GM23338 (cell line): ENCODE measurements at regions not wholly inside any gene's neighbourhood (a gene's known extent, or its start where the extent isn't known, plus 50 kb on each side); places are given as distances from the start of the nearest gene placed in this dataset.

Experiments used
- ATAC-seq: fragments of 200-7000 bp; cut with Tn5 transposase; 3 replicates; pipeline ENCODE4 v1.9.1; 2020
- DNase-seq: peaks from one replicate; pipeline ENCODE4 v3.0.0-alpha.2; 2015; ENCODE audit warnings: low spot score
- H2AFZ ChIP-seq: fragments of 200-600 bp; sonication (generic); 2 replicates; pipeline ENCODE4 v1.8.0; 2016; ENCODE audit warnings: antibody characterized with exemption, mild to moderate bottlenecking, moderate library complexity
- H3F3A ChIP-seq: fragments of 200-600 bp; sonication (generic); replicated peaks from 2 replicates; pipeline ENCODE4 v1.8.0; 2017; ENCODE audit warnings: antibody characterized with exemption, mixed run types, low read depth
- H3K27ac ChIP-seq: fragments of 200-600 bp; sonication (generic); 2 replicates; pipeline ENCODE4 v1.6.1; 2016; ENCODE audit warnings: low read depth
- H3K27me3 ChIP-seq: fragments of 200-600 bp; sonication (generic); 2 replicates; pipeline ENCODE4 v1.8.0; 2016; ENCODE audit warnings: mild to moderate bottlenecking, mixed run types, moderate library complexity; ENCODE audit not compliant: insufficient read depth
- H3K36me3 ChIP-seq: fragments of 200-600 bp; sonication (generic); 2 replicates; pipeline ENCODE4 v1.8.0; 2016; ENCODE audit warnings: mild to moderate bottlenecking; ENCODE audit not compliant: insufficient read depth
- H3K4me1 ChIP-seq: fragments of 200-600 bp; sonication (generic); 2 replicates; pipeline ENCODE4 v1.8.0; 2016; ENCODE audit warnings: mild to moderate bottlenecking, moderate library complexity; ENCODE audit not compliant: insufficient read depth
- H3K4me2 ChIP-seq: fragments of 200-600 bp; sonication (generic); 2 replicates; pipeline ENCODE4 v1.7.1; 2017; ENCODE audit warnings: mixed run types
- H3K4me3 ChIP-seq: fragments of 200-600 bp; sonication (generic); 2 replicates; pipeline ENCODE4 v1.6.1; 2016; ENCODE audit warnings: mixed run types
- H3K79me2 ChIP-seq: fragments of 200-600 bp; sonication (generic); replicated peaks from 2 replicates; pipeline ENCODE4 v1.8.0; 2017; ENCODE audit warnings: mild to moderate bottlenecking; ENCODE audit not compliant: insufficient read depth
- H3K9me2 ChIP-seq: fragments of 200-600 bp; sonication (generic); 2 replicates; pipeline ENCODE4 v1.8.0; 2017; ENCODE audit not compliant: insufficient read depth
- H4K20me1 ChIP-seq: fragments of 200-600 bp; sonication (generic); replicated peaks from 2 replicates; pipeline ENCODE4 v1.8.0; 2017; ENCODE audit warnings: mild to moderate bottlenecking; ENCODE audit not compliant: insufficient read depth
- H3K27ac Mint-ChIP-seq: 2 replicates; pipeline ENCODE4 v1.8.0; 2020; ENCODE audit warnings: inconsistent platforms, mild to moderate bottlenecking, moderate library complexity, mixed read lengths
- H3K27me3 Mint-ChIP-seq: 3 replicates; pipeline ENCODE4 v1.8.0; 2022; ENCODE audit warnings: low read depth, mild to moderate bottlenecking, moderate library complexity, mixed read lengths, inconsistent platforms; ENCODE audit not compliant: insufficient read depth, poor library complexity
- H3K36me3 Mint-ChIP-seq: 3 replicates; pipeline ENCODE4 v1.8.0; 2021; ENCODE audit warnings: low read depth, mild to moderate bottlenecking, inconsistent platforms, moderate library complexity, mixed read lengths
- H3K4me1 Mint-ChIP-seq: 3 replicates; pipeline ENCODE4 v1.8.0; 2020; ENCODE audit warnings: mild to moderate bottlenecking, inconsistent platforms, mixed read lengths
- H3K4me3 Mint-ChIP-seq: 3 replicates; pipeline ENCODE4 v1.8.0; 2021; ENCODE audit warnings: moderate library complexity, mild to moderate bottlenecking, inconsistent platforms, mixed read lengths
- H3K9me3 Mint-ChIP-seq: 3 replicates; pipeline ENCODE4 v1.8.0; 2020; ENCODE audit warnings: moderate library complexity, mild to moderate bottlenecking, inconsistent platforms, mixed read lengths
- CREB1 ChIP-seq: fragments of 250-450 bp; sonication (Bioruptor Pico); IDR thresholded peaks from 2 replicates; pipeline ENCODE4 v1.5.0; 2020; ENCODE audit warnings: low read depth, mild to moderate bottlenecking, moderate library complexity
- EZH2 ChIP-seq: fragments of 200-600 bp; sonication (generic); IDR thresholded peaks from one replicate; pipeline ENCODE4 v1.8.0; 2017; ENCODE audit warnings: antibody characterized with exemption, mild to moderate bottlenecking, low read depth; ENCODE audit not compliant: unreplicated experiment
- EZH2phosphoT487 ChIP-seq: fragments of 200-600 bp; sonication (generic); IDR thresholded peaks from one replicate; pipeline ENCODE4 v1.8.1; 2018; ENCODE audit warnings: antibody characterized with exemption; ENCODE audit not compliant: unreplicated experiment
- JUNB ChIP-seq: IDR thresholded peaks from one replicate; pipeline ENCODE4 v1.6.1; 2016; ENCODE audit warnings: antibody characterized with exemption; ENCODE audit not compliant: unreplicated experiment
- NANOG ChIP-seq: IDR thresholded peaks from 2 replicates; pipeline ENCODE4 v1.6.1; 2016; ENCODE audit warnings: antibody characterized with exemption, borderline replicate concordance
- POLR2AphosphoS5 ChIP-seq: IDR thresholded peaks from 2 replicates; pipeline ENCODE4 v1.6.1; 2016; ENCODE audit warnings: antibody characterized with exemption, low read depth
- REST ChIP-seq: IDR thresholded peaks from one replicate; pipeline ENCODE4 v1.6.1; 2018; ENCODE audit warnings: antibody characterized with exemption; ENCODE audit not compliant: unreplicated experiment
- STAT1 ChIP-seq: IDR thresholded peaks from one replicate; pipeline ENCODE4 v1.6.1; 2016; ENCODE audit warnings: antibody characterized with exemption; ENCODE audit not compliant: unreplicated experiment
- ZNF114 ChIP-seq: fragments of 250-450 bp; sonication (Bioruptor Pico); IDR thresholded peaks from 2 replicates; pipeline ENCODE4 v1.5.0; 2020; ENCODE audit warnings: mild to moderate bottlenecking, moderate library complexity
- ZNF331 ChIP-seq: fragments of 250-450 bp; sonication (Bioruptor Pico); IDR thresholded peaks from 2 replicates; pipeline ENCODE4 v1.5.0; 2020; ENCODE audit warnings: low read depth, mild to moderate bottlenecking, moderate library complexity
- TF ChIP-seq, protein P1 (sequence below): IDR thresholded peaks from 2 replicates; pipeline ENCODE4 v1.6.1; 2016; ENCODE audit warnings: antibody characterized with exemption
- TF ChIP-seq, protein P2 (sequence below), 2 experiments: fragments of 200-600 bp in 1 of 2; sonication (generic) in 1 of 2; conservative IDR thresholded peaks; 2 replicates each; pipeline versions ENCODE4 v1.5.1 to v1.6.1; 2016 to 2017; ENCODE audit warnings: antibody characterized with exemption in 2 of 2, low read depth in 2 of 2, mild to moderate bottlenecking in 2 of 2, moderate library complexity in 1 of 2

DNA sequence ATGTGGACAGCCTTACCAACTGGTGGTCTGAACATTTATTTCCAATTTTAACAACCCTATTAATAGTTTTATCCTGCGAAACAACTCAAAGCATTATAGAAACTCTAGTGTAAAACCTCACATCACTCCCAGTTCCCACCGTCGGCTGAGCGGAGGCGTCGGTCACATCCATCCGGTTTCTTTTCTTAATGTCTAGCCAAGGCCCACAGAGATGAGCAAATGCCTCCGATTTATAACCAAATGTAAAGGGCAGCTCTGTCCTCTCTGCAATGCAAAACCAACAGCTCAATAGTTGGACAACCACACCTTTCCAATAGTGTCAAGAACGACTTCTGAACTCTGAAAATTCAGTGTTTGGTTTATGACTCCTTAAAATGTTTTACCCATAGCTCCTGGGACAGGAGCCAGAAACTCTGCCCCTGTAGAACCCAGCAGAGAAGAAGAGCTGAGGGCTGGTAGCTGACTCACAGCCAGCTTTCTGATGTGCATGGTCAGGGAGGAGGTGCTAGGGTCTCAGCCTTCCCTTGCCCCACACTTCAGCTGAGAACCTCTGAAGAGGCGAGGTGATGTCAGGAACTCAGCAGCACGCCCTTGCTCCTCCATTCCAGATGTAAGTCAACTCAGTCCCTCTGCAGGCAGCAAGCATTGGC lies 90.2 kb upstream of the UQCRFS1 start (continued):
- no peak for TF ChIP-seq REST
- TF ChIP-seq EZH2phosphoT487, result no peak
- TF ChIP-seq, protein P1, sequence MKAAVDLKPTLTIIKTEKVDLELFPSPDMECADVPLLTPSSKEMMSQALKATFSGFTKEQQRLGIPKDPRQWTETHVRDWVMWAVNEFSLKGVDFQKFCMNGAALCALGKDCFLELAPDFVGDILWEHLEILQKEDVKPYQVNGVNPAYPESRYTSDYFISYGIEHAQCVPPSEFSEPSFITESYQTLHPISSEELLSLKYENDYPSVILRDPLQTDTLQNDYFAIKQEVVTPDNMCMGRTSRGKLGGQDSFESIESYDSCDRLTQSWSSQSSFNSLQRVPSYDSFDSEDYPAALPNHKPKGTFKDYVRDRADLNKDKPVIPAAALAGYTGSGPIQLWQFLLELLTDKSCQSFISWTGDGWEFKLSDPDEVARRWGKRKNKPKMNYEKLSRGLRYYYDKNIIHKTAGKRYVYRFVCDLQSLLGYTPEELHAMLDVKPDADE, result no peak
- TF ChIP-seq ZNF114 (CRISPR knock-in tag), result no peak
- no peak for TF ChIP-seq ZNF331
- no peak for TF ChIP-seq NANOG
- TF ChIP-seq STAT1, result no peak
- no peak for TF ChIP-seq POLR2AphosphoS5

GRCh38 chr19:29303719-29304090 lies 90.8 kb upstream of the UQCRFS1 start:
- no peak overlapping the region for H3K4me3 ChIP-seq
- Mint-ChIP-seq H3K36me3 (no peaks in the 10 kb centered on the region), H3K4me3 (no peak overlapping the region), H3K27me3 (peaks cover 6% of the 10 kb centered on the region), H3K4me1 (peaks cover 4% of the 10 kb centered on the region), H3K9me3 (no peaks in the 10 kb centered on the region; the same call in 2 of the 3 replicates), H3K27ac (no peak overlapping the region)
- H2AFZ ChIP-seq, result no peak overlapping the region
- DNase-seq (no peak), ATAC-seq (no peak)
- no peak overlapping the region for H3K4me2 ChIP-seq
- H3K4me1 ChIP-seq, result no peaks in the 10 kb centered on the region
- no peaks in the 10 kb centered on the region for H3K9me2 ChIP-seq
- no peaks in the 10 kb centered on the region for H3K79me2 ChIP-seq
- H3F3A ChIP-seq, result no peaks in the 10 kb centered on the region
- H3K27ac ChIP-seq, result no peak overlapping the region
- no peaks in the 10 kb centered on the region for H3K27me3 ChIP-seq
- no peaks in the 10 kb centered on the region for H4K20me1 ChIP-seq
- no peaks in the 10 kb centered on the region for H3K36me3 ChIP-seq
- TF ChIP-seq NANOG, result no peak
- no peak for TF ChIP-seq EZH2phosphoT487
- no peak for TF ChIP-seq REST
- TF ChIP-seq EZH2, result no peak
- TF ChIP-seq, protein P2, sequence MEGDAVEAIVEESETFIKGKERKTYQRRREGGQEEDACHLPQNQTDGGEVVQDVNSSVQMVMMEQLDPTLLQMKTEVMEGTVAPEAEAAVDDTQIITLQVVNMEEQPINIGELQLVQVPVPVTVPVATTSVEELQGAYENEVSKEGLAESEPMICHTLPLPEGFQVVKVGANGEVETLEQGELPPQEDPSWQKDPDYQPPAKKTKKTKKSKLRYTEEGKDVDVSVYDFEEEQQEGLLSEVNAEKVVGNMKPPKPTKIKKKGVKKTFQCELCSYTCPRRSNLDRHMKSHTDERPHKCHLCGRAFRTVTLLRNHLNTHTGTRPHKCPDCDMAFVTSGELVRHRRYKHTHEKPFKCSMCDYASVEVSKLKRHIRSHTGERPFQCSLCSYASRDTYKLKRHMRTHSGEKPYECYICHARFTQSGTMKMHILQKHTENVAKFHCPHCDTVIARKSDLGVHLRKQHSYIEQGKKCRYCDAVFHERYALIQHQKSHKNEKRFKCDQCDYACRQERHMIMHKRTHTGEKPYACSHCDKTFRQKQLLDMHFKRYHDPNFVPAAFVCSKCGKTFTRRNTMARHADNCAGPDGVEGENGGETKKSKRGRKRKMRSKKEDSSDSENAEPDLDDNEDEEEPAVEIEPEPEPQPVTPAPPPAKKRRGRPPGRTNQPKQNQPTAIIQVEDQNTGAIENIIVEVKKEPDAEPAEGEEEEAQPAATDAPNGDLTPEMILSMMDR (conservative IDR thresholded peaks at IDR 0.05; ENCODE audit: low read depth in 2 of 2), result no peak
- no peak for TF ChIP-seq CREB1 (CRISPR knock-in tag)
- no peak for TF ChIP-seq POLR2AphosphoS5
- TF ChIP-seq JUNB, result no peak
- TF ChIP-seq, protein P1, result no peak
